ENCODE measurements at regions not wholly inside any gene's neighbourhood (a gene's known extent, or its start where the extent isn't known, plus 50 kb on each side); places are given as distances from the start of the nearest gene placed in this dataset.

DNA sequence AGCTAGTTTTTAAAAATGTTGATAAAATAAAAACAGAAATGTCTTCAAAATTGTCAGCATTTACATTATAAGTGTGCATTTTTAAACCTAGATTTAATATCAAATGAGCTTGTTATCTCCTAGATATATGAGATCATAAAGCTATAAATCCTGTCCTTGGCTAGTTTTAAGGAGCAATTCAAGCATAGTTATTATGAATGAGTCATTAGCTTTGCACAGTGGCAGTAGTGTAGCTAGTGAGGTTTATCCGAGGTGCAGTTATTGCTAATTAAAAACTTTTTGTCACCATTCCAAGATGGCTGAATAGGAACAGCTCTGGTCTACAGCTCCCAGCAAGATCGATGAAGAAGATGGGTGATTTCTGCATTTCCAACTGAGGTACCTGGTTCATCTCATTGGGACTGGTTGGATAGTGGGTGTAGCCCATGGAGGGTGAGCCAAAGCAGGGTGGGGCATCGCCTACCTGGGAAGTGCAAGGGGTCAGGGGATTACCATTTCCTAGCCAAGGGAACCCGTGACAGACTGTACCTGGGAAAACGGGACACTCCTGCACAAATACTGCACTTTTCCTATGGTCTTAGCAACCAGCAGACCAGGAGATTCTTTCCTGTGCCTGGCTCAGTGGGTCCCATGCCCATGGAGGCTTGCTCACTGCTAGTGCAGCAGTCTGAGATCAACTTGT lies 108.8 kb upstream of the SYNCRIP start:
- no peak for TF ChIP-seq RARB (CRISPR knock-in tag; IDR thresholded peaks at IDR 0.05)
- no peak for TF ChIP-seq OSR1 (CRISPR knock-in tag; IDR thresholded peaks at IDR 0.05)
- TF ChIP-seq POU6F1 (CRISPR knock-in tag; IDR thresholded peaks at IDR 0.05; ENCODE audit: borderline replicate concordance, low read depth) = no peak
- no peak for TF ChIP-seq ZFP3 (CRISPR knock-in tag; IDR thresholded peaks at IDR 0.05)
- no peak for TF ChIP-seq PATZ1 (CRISPR knock-in tag; IDR thresholded peaks at IDR 0.05; ENCODE audit: borderline replicate concordance)
- no peak for TF ChIP-seq CSDC2 (CRISPR knock-in tag; IDR thresholded peaks at IDR 0.05)
- no peak for TF ChIP-seq TOX (CRISPR knock-in tag; IDR thresholded peaks at IDR 0.05; ENCODE audit: borderline replicate concordance)
- TF ChIP-seq ZC3H10 (CRISPR knock-in tag; IDR thresholded peaks at IDR 0.05) = no peak
- no peak for TF ChIP-seq ZFP30 (CRISPR knock-in tag; IDR thresholded peaks at IDR 0.05)
- TF ChIP-seq ISL1 (CRISPR knock-in tag; IDR thresholded peaks at IDR 0.05) = no peak

Data from SK-N-SH treated with all-trans-retinoic acid at 6 μM for 48 hours (cell line).